Upper lobe of right lung (tissue), 1 donor: ENCODE measurements at regions not wholly inside any gene's neighbourhood (a gene's known extent, or its start where the extent isn't known, plus 50 kb on each side); places are given as distances from the start of the nearest gene placed in this dataset.
"Not testable (repeated sequence)": the region's sequence is repeated elsewhere in the genome, so short reads cannot be mapped to it uniquely, and the experiment has no call there.

ENCODE experiments used
- ATAC-seq: fragments of 200-7000 bp; cut with Tn5 transposase; one replicate; pipeline ENCODE4 v1.9.1; 2020; ENCODE audit warnings: mild to moderate bottlenecking, moderate library complexity
- DNase-seq: peaks from one replicate; pipeline ENCODE4 v3.0.0-alpha.2; 2020
- H3K27ac ChIP-seq: fragments of 200-600 bp; one replicate; pipeline ENCODE4 v1.8.0; 2022
- H3K27me3 ChIP-seq: fragments of 200-600 bp; one replicate; pipeline ENCODE4 v1.8.0; 2022; ENCODE audit warnings: mild to moderate bottlenecking
- H3K36me3 ChIP-seq: fragments of 200-600 bp; one replicate; pipeline ENCODE4 v1.8.0; 2022
- H3K4me1 ChIP-seq: fragments of 200-600 bp; one replicate; pipeline ENCODE4 v1.8.0; 2022
- H3K4me3 ChIP-seq: fragments of 200-600 bp; one replicate; pipeline ENCODE4 v1.8.0; 2022; ENCODE audit warnings: mild to moderate bottlenecking
- H3K9me3 ChIP-seq: fragments of 200-600 bp; one replicate; pipeline ENCODE4 v1.8.0; 2022
- intact Hi-C: fragments of 100-400 bp; cut with DNase I; formaldehyde crosslinking; loops from one replicate; pipeline ENCODE4 v1.11.0; 2022
- TF ChIP-seq, protein P1 (sequence below): fragments of 200-600 bp; IDR thresholded peaks from one replicate; pipeline ENCODE4 v1.8.0; 2022; ENCODE audit warnings: antibody characterized with exemption
- donor health status: DM: no; HTN: yes; CAD: no; lungs with severe emphysema.

DNA sequence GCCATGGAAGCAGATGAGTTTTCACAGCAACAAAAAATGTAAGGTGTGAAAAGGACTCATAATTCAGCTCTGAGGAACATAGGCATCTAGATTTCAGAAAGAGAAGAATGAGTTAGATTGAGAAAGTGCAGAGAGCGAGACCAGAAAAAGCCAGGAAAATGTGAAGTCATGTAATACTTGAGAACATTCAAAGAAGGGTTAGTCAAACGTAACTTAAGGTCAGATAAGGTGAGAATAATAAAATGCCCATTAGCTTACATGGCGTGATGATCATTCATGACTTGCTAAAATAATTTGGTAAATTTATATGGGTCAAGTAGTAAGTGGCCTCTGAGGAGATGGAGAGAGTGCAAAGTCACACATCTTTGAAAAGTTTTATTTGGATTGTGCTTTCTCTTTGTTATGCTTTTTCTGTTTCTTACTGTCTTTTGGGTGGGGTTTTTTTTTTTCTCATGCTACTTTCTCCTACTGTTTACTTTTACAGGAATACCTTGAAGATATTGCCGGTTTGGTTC, 271.8 kb upstream of the NRG3 start:
- TF ChIP-seq, protein P1, sequence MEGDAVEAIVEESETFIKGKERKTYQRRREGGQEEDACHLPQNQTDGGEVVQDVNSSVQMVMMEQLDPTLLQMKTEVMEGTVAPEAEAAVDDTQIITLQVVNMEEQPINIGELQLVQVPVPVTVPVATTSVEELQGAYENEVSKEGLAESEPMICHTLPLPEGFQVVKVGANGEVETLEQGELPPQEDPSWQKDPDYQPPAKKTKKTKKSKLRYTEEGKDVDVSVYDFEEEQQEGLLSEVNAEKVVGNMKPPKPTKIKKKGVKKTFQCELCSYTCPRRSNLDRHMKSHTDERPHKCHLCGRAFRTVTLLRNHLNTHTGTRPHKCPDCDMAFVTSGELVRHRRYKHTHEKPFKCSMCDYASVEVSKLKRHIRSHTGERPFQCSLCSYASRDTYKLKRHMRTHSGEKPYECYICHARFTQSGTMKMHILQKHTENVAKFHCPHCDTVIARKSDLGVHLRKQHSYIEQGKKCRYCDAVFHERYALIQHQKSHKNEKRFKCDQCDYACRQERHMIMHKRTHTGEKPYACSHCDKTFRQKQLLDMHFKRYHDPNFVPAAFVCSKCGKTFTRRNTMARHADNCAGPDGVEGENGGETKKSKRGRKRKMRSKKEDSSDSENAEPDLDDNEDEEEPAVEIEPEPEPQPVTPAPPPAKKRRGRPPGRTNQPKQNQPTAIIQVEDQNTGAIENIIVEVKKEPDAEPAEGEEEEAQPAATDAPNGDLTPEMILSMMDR, result no peak
- ATAC-seq, result no peak
- intact Hi-C loops, result no loop called here

GRCh38 chr10:81644485-81644884, 230.5 kb upstream of the NRG3 start:
- H3K27ac ChIP-seq, H3K4me1 ChIP-seq, intact Hi-C loops, H3K27me3 ChIP-seq, ATAC-seq, DNase-seq, H3K4me3 ChIP-seq, H3K9me3 ChIP-seq, H3K36me3 ChIP-seq: not testable (repeated sequence)

More for the DNA sequence above, 271.8 kb upstream of the NRG3 start:
- Histone ChIP-seq H3K36me3 (no peaks in the 10 kb centered on the region), H3K9me3 (no peaks in the 10 kb centered on the region), H3K27ac (no peak overlapping the region), H3K4me1 (no peaks in the 10 kb centered on the region), H3K4me3 (no peak overlapping the region), H3K27me3 (no peaks in the 10 kb centered on the region)
- DNase-seq, result no peak

DNA sequence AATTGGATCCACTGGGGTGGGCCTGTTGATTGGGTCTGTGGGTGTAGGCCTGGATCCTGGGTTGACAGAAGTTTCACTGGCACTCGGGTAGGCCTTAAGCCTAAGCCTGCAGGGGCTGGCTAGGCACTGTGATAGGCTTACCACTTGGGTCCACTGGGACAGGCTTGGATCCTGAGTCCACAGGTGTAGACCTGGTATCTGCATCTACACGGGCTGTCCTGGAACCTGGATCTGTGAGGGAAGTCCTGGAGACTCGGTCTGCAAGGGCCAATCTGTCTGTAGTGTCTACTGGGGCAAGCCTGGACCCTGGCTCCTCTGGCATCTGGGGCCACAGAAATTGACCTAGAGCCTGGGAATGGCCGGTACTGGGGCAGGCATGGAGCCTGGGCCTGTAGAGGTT, 219.0 kb upstream of the NRG3 start:
- peak; percentile 17 for ATAC-seq
- intact Hi-C loops, result no loop called here
- Histone ChIP-seq H3K4me1 (no peaks in the 10 kb centered on the region), H3K36me3 (no peaks in the 10 kb centered on the region), H3K27me3 (no peaks in the 10 kb centered on the region), H3K9me3 (peaks cover 18% of the 10 kb centered on the region), H3K4me3 (no peak overlapping the region), H3K27ac (no peak overlapping the region)
- DNase-seq, result no peak
- TF ChIP-seq, protein P1, result no peak

GRCh38 chr10:81662837-81663236, 212.2 kb upstream of the NRG3 start:
- no peak for ATAC-seq
- Histone ChIP-seq H3K4me3 (no peak overlapping the region), H3K9me3 (no peaks in the 10 kb centered on the region), H3K4me1 (no peaks in the 10 kb centered on the region), H3K27ac (no peak overlapping the region), H3K27me3 (no peaks in the 10 kb centered on the region), H3K36me3 (no peaks in the 10 kb centered on the region)
- intact Hi-C loops, result no loop called here
- TF ChIP-seq, protein P1, result no peak
- DNase-seq, result no peak

DNA sequence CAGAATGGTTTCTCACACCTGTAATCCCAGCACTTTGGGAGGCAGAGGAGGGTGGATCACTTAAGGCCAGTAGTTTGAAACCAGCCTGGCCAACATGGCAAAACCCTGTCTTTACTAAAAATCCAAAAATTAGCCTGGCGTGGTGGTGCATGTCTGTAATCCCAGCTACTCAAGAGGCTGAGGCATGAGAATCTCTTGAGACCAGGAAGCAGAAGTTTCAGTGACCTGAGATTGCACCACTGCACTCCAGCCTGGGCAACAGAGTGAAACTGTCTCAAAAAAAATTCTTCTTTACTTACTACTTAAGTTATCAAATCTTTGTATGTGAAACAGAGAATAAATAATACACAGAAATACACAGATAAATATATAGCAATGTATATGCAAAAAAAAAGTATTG, 210.2 kb upstream of the NRG3 start:
- DNase-seq, H3K27ac ChIP-seq, ATAC-seq, H3K27me3 ChIP-seq, H3K4me3 ChIP-seq, H3K9me3 ChIP-seq, H3K36me3 ChIP-seq, H3K4me1 ChIP-seq, intact Hi-C loops: not testable (repeated sequence)

- Histone ChIP-seq H3K27me3 (no peaks in the 10 kb centered on the region), H3K27ac (no peak overlapping the region), H3K4me3 (no peak overlapping the region), H3K4me1 (no peaks in the 10 kb centered on the region), H3K36me3 (no peaks in the 10 kb centered on the region), H3K9me3 (no peaks in the 10 kb centered on the region)
- intact Hi-C loops, result no loop called here
- ATAC-seq (no peak), DNase-seq (no peak)
- TF ChIP-seq, protein P1, result no peak
Measured at GRCh38 chr10:81674941-81675340, 200.1 kb upstream of the NRG3 start.

GRCh38 chr10:81679291-81679690, 195.7 kb upstream of the NRG3 start:
- H3K36me3 ChIP-seq, result no peaks in the 10 kb centered on the region
- no peak overlapping the region for H3K27ac ChIP-seq
- H3K4me1 ChIP-seq, result no peaks in the 10 kb centered on the region
- no peaks in the 10 kb centered on the region for H3K27me3 ChIP-seq
- no peak overlapping the region for H3K4me3 ChIP-seq
- TF ChIP-seq, protein P1, result no peak
- intact Hi-C loops, result no loop called here
- DNase-seq (no peak), ATAC-seq (no peak)
- H3K9me3 ChIP-seq, result no peaks in the 10 kb centered on the region
